ENCODE measurements at regions not wholly inside any gene's neighbourhood (a gene's known extent, or its start where the extent isn't known, plus 50 kb on each side); places are given as distances from the start of the nearest gene placed in this dataset.

DNA sequence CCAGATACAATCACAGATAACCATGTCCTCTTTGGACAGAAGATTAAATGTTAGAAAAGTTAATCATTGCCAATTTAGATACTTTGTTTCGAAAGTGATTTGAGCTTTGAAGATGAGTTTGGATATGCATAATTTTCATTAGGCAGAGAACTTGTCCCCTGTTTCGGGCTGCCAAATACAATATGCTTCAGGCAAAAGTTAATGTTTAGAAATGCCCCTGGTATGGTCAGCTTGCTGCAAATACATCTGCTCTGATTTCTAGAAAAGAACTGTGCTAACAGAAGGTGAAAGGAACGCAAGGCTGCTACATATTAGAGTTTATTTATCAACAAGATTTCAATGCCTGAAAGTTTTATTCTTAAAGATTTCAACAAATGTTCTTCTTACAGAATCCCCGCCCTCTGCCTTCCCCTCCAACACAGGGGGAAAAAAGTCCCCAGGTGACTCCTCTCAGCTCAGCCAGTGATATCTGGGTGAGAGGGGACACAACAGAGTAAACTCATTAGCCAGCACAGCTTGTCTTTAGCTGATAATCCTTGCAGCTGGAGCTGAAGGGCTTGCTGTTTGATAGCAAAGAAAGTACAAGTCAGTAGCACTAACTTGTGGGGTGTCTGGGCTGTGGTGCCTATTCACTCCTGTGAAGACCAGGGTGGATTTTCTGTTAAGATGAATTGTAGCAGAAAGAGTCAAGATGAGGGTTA lies 435.7 kb downstream of the DMAC1 start (continued):
- TF ChIP-seq, protein P1, sequence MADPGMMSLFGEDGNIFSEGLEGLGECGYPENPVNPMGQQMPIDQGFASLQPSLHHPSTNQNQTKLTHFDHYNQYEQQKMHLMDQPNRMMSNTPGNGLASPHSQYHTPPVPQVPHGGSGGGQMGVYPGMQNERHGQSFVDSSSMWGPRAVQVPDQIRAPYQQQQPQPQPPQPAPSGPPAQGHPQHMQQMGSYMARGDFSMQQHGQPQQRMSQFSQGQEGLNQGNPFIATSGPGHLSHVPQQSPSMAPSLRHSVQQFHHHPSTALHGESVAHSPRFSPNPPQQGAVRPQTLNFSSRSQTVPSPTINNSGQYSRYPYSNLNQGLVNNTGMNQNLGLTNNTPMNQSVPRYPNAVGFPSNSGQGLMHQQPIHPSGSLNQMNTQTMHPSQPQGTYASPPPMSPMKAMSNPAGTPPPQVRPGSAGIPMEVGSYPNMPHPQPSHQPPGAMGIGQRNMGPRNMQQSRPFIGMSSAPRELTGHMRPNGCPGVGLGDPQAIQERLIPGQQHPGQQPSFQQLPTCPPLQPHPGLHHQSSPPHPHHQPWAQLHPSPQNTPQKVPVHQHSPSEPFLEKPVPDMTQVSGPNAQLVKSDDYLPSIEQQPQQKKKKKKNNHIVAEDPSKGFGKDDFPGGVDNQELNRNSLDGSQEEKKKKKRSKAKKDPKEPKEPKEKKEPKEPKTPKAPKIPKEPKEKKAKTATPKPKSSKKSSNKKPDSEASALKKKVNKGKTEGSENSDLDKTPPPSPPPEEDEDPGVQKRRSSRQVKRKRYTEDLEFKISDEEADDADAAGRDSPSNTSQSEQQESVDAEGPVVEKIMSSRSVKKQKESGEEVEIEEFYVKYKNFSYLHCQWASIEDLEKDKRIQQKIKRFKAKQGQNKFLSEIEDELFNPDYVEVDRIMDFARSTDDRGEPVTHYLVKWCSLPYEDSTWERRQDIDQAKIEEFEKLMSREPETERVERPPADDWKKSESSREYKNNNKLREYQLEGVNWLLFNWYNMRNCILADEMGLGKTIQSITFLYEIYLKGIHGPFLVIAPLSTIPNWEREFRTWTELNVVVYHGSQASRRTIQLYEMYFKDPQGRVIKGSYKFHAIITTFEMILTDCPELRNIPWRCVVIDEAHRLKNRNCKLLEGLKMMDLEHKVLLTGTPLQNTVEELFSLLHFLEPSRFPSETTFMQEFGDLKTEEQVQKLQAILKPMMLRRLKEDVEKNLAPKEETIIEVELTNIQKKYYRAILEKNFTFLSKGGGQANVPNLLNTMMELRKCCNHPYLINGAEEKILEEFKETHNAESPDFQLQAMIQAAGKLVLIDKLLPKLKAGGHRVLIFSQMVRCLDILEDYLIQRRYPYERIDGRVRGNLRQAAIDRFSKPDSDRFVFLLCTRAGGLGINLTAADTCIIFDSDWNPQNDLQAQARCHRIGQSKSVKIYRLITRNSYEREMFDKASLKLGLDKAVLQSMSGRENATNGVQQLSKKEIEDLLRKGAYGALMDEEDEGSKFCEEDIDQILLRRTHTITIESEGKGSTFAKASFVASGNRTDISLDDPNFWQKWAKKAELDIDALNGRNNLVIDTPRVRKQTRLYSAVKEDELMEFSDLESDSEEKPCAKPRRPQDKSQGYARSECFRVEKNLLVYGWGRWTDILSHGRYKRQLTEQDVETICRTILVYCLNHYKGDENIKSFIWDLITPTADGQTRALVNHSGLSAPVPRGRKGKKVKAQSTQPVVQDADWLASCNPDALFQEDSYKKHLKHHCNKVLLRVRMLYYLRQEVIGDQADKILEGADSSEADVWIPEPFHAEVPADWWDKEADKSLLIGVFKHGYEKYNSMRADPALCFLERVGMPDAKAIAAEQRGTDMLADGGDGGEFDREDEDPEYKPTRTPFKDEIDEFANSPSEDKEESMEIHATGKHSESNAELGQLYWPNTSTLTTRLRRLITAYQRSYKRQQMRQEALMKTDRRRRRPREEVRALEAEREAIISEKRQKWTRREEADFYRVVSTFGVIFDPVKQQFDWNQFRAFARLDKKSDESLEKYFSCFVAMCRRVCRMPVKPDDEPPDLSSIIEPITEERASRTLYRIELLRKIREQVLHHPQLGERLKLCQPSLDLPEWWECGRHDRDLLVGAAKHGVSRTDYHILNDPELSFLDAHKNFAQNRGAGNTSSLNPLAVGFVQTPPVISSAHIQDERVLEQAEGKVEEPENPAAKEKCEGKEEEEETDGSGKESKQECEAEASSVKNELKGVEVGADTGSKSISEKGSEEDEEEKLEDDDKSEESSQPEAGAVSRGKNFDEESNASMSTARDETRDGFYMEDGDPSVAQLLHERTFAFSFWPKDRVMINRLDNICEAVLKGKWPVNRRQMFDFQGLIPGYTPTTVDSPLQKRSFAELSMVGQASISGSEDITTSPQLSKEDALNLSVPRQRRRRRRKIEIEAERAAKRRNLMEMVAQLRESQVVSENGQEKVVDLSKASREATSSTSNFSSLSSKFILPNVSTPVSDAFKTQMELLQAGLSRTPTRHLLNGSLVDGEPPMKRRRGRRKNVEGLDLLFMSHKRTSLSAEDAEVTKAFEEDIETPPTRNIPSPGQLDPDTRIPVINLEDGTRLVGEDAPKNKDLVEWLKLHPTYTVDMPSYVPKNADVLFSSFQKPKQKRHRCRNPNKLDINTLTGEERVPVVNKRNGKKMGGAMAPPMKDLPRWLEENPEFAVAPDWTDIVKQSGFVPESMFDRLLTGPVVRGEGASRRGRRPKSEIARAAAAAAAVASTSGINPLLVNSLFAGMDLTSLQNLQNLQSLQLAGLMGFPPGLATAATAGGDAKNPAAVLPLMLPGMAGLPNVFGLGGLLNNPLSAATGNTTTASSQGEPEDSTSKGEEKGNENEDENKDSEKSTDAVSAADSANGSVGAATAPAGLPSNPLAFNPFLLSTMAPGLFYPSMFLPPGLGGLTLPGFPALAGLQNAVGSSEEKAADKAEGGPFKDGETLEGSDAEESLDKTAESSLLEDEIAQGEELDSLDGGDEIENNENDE (IDR thresholded peaks at IDR 0.05; ENCODE audit: insufficient replicate concordance, low read length): no peak
- TF ChIP-seq JUND (IDR thresholded peaks at IDR 0.05; ENCODE audit: low read length) (no peak), CBX8 (IDR thresholded peaks at IDR 0.05; ENCODE audit: borderline replicate concordance, low read depth, low read length) (no peak), POU5F1 (IDR thresholded peaks at IDR 0.05; ENCODE audit: low read depth, low read length) (no peak), CREB1 (IDR thresholded peaks at IDR 0.05) (no peak), EP300 (IDR thresholded peaks at IDR 0.05; ENCODE audit: borderline replicate concordance in 1 of 2, low read depth in 2 of 2, low read length in 2 of 2) (no peak), GABPA (IDR thresholded peaks at IDR 0.05; ENCODE audit: borderline replicate concordance, insufficient read depth, low read length) (no peak), KDM4A (IDR thresholded peaks at IDR 0.05; ENCODE audit: low read depth, low read length, severe bottlenecking) (no peak), HDAC6 (IDR thresholded peaks at IDR 0.05; ENCODE audit: low read depth, low read length) (no peak), NRF1 (IDR thresholded peaks at IDR 0.05; ENCODE audit: low read depth, low read length) (no peak), SP1 (IDR thresholded peaks at IDR 0.05; ENCODE audit: low read depth, low read length) (no peak)

All from H1 (cell line).